IMR-90 (cell line): ENCODE measurements at regions not wholly inside any gene's neighbourhood (a gene's known extent, or its start where the extent isn't known, plus 50 kb on each side); places are given as distances from the start of the nearest gene placed in this dataset.

Experiments
- ATAC-seq: fragments of 200-7000 bp; cut with Tn5 transposase; 2 replicates; pipeline ENCODE4 v1.9.1; 2020; ENCODE audit warnings: low read depth, mild to moderate bottlenecking, moderate library complexity
- BruUV-seq: library from RNA; stranded (reverse); fragments of 400-500 nt; replicated peaks from 2 replicates; lab custom pipeline; 2021; lab: Mats Ljungman, UMichigan
- CTCF ChIA-PET: fragments of 300-600 bp; formaldehyde crosslinking; extraction: SDS; loops from one replicate; lab custom pipeline; 2021; ENCODE audit warnings: antibody characterized with exemption; lab: Yijun Ruan, JAX
- POLR2A ChIA-PET: fragments of 300-600 bp; sonication (Branson Sonifier 250); formaldehyde crosslinking; loops from one replicate; lab custom pipeline; 2022; ENCODE audit warnings: antibody characterized with exemption; ENCODE audit not compliant: unreplicated experiment; lab: Charles Lee
- DNase-seq: peaks from one replicate; pipeline ENCODE4 v3.0.0; 2013
- H2AFZ ChIP-seq: replicated peaks from 2 replicates; pipeline ENCODE3; 2013; ENCODE audit warnings: low read length, mild to moderate bottlenecking; ENCODE audit not compliant: poor library complexity
- H2AK5ac ChIP-seq: 2 replicates; pipeline ENCODE4 v1.6.1; 2013; ENCODE audit warnings: low read depth, low read length, inconsistent platforms
- H2AK9ac ChIP-seq: replicated peaks from 2 replicates; pipeline ENCODE3; 2013; ENCODE audit warnings: mild to moderate bottlenecking, low read depth, low read length, moderate library complexity; ENCODE audit not compliant: poor library complexity
- H2BK120ac ChIP-seq: 2 replicates; pipeline ENCODE4 v1.6.1; 2013; ENCODE audit warnings: low read depth, low read length, inconsistent platforms
- H2BK15ac ChIP-seq: 3 replicates; pipeline ENCODE4 v1.6.1; 2013; ENCODE audit warnings: low read depth, low read length, inconsistent platforms
- H2BK20ac ChIP-seq: 2 replicates; pipeline ENCODE4 v1.6.1; 2013; ENCODE audit warnings: low read depth, mild to moderate bottlenecking, inconsistent platforms, low read length, moderate library complexity
- H2BK5ac ChIP-seq: 2 replicates; pipeline ENCODE4 v1.6.1; 2013; ENCODE audit warnings: mild to moderate bottlenecking, low read depth, low read length, inconsistent platforms; ENCODE audit not compliant: poor library complexity, severe bottlenecking
- H3K14ac ChIP-seq: replicated peaks from 2 replicates; pipeline ENCODE4 v1.6.1; 2013; ENCODE audit warnings: low read depth, low read length, inconsistent platforms
- H3K18ac ChIP-seq: 2 replicates; pipeline ENCODE4 v1.6.1; 2013; ENCODE audit warnings: low read depth, low read length, control low read depth
- H3K23ac ChIP-seq: 2 replicates; pipeline ENCODE4 v1.6.1; 2013; ENCODE audit warnings: low read depth, low read length, inconsistent platforms
- H3K27ac ChIP-seq: 2 replicates; pipeline ENCODE4 v1.5.1; 2013; ENCODE audit warnings: mild to moderate bottlenecking, control low read depth, low read length; ENCODE audit not compliant: insufficient read depth
- H3K27me3 ChIP-seq: 2 replicates; pipeline ENCODE4 v1.6.1; 2013; ENCODE audit warnings: low read length; ENCODE audit not compliant: control insufficient read depth, insufficient read depth
- H3K36me3 ChIP-seq: 2 replicates; pipeline ENCODE4 v1.6.1; 2013; ENCODE audit warnings: low read length, mixed read lengths; ENCODE audit not compliant: control insufficient read depth, insufficient read depth
- H3K4ac ChIP-seq: 2 replicates; pipeline ENCODE4 v1.6.1; 2013; ENCODE audit warnings: low read depth, low read length, inconsistent platforms
- H3K4me1 ChIP-seq: 2 replicates; pipeline ENCODE4 v1.6.1; 2013; ENCODE audit warnings: low read length, mixed read lengths; ENCODE audit not compliant: control insufficient read depth, insufficient read depth
- H3K4me2 ChIP-seq: 2 replicates; pipeline ENCODE4 v1.6.1; 2013; ENCODE audit warnings: low read depth, mild to moderate bottlenecking, control low read depth, low read length, moderate library complexity
- H3K4me3 ChIP-seq: 2 replicates; pipeline ENCODE4 v1.5.1; 2013; ENCODE audit warnings: low read depth, mild to moderate bottlenecking, control low read depth, low read length, moderate library complexity; ENCODE audit not compliant: insufficient read depth
- H3K56ac ChIP-seq: 2 replicates; pipeline ENCODE4 v1.6.1; 2013; ENCODE audit warnings: low read length, inconsistent platforms; ENCODE audit not compliant: insufficient read depth; ENCODE audit errors: extremely low read depth
- H3K79me1 ChIP-seq, 2 experiments: 2 replicates each; pipeline ENCODE4 v1.6.1; 2013; ENCODE audit warnings: low read length in 2 of 2, inconsistent platforms in 1 of 2, low read depth in 1 of 2
- H3K9ac ChIP-seq: 2 replicates; pipeline ENCODE4 v1.6.1; 2013; ENCODE audit warnings: low read depth, low read length, control low read depth
- H3K9me1 ChIP-seq: 2 replicates; pipeline ENCODE4 v1.6.1; 2013; ENCODE audit warnings: low read length, inconsistent platforms; ENCODE audit not compliant: insufficient read depth
- H3K9me3 ChIP-seq: 2 replicates; pipeline ENCODE4 v1.6.1; 2013; ENCODE audit warnings: low read length; ENCODE audit not compliant: control insufficient read depth, insufficient read depth
- H4K20me1 ChIP-seq: 2 replicates; pipeline ENCODE4 v1.6.1; 2013; ENCODE audit warnings: low read length, inconsistent platforms; ENCODE audit not compliant: insufficient read depth
- H4K5ac ChIP-seq: 2 replicates; pipeline ENCODE4 v1.6.1; 2013; ENCODE audit warnings: mild to moderate bottlenecking, low read depth, low read length, control low read depth
- H4K8ac ChIP-seq, 2 experiments: 2 replicates each; pipeline ENCODE4 v1.6.1; 2013; ENCODE audit warnings: low read depth in 2 of 2, low read length in 2 of 2, control low read depth in 1 of 2, inconsistent platforms in 1 of 2
- H4K91ac ChIP-seq: 2 replicates; pipeline ENCODE4 v1.6.1; 2013; ENCODE audit warnings: low read depth, low read length, inconsistent platforms; ENCODE audit not compliant: insufficient read depth
- CEBPB ChIP-seq: IDR thresholded peaks from 2 replicates; pipeline ENCODE4 v1.6.1; 2012; ENCODE audit warnings: low read depth, low read length, improper control_type of control experiment
- FOS ChIP-seq: fragments of 150-350 bp; IDR thresholded peaks from 2 replicates; pipeline ENCODE4 v1.6.1; 2016; ENCODE audit warnings: low read depth, low read length
- MAFK ChIP-seq: IDR thresholded peaks from 2 replicates; pipeline ENCODE4 v1.6.1; 2012; ENCODE audit warnings: low read depth, low read length, improper control_type of control experiment
- MXI1 ChIP-seq: IDR thresholded peaks from 2 replicates; pipeline ENCODE4 v1.6.1; 2012; ENCODE audit warnings: low read depth, mild to moderate bottlenecking, low read length, moderate library complexity, borderline replicate concordance
- RAD21 ChIP-seq: IDR thresholded peaks from 2 replicates; pipeline ENCODE4 v1.6.1; 2012; ENCODE audit warnings: low read length, improper control_type of control experiment
- RCOR1 ChIP-seq: IDR thresholded peaks from 2 replicates; pipeline ENCODE4 v1.6.1; 2012; ENCODE audit warnings: mild to moderate bottlenecking, low read length, improper control_type of control experiment; ENCODE audit not compliant: insufficient replicate concordance
- RFX5 ChIP-seq: IDR thresholded peaks from 2 replicates; pipeline ENCODE4 v1.8.0; 2012; ENCODE audit warnings: low read depth, mild to moderate bottlenecking, low read length, moderate library complexity
- SMC3 ChIP-seq: fragments of 150-350 bp; IDR thresholded peaks from 2 replicates; pipeline ENCODE4 v1.6.1; 2016; ENCODE audit warnings: low read depth, mild to moderate bottlenecking, antibody characterized with exemption, low read length, moderate library complexity
- WGBS, 2 experiments: methylation state at CpG; one replicate each; pipeline versions ENCODE4 v1.1.5 to v1.1.7; 2013; ENCODE audit warnings: missing lambda C conversion rate in 2 of 2; ENCODE audit not compliant: insufficient read length in 1 of 2; ENCODE audit errors: extremely low coverage in 2 of 2; 5-methylcytosine and 5-hydroxymethylcytosine counted together
- dilution Hi-C: fragments of 300-500 bp; cut with HindIII; formaldehyde crosslinking; loops from one replicate; pipeline ENCODE4 v1.14.3; 2018; ENCODE audit warnings: low sequenced_read_pairs; ENCODE audit not compliant: unreplicated experiment
- in situ Hi-C: fragments of 300-500 bp; cut with MboI; formaldehyde crosslinking; loops from 3 replicates; pipeline ENCODE4 v1.14.3; 2019; ENCODE audit warnings: low sequenced_read_pairs, inconsistent platforms, mixed read lengths
- intact Hi-C: fragments of 100-400 bp; cut with micrococcal nuclease; formaldehyde crosslinking; loops from 2 replicates; pipeline ENCODE4 v1.10.0; 2022
- TF ChIP-seq, protein P1 (sequence below): fragments of 150-350 bp; IDR thresholded peaks from 2 replicates; pipeline ENCODE4 v1.6.1; 2016; ENCODE audit warnings: low read depth, mild to moderate bottlenecking, low read length, moderate library complexity, borderline replicate concordance
- TF ChIP-seq, protein P2 (sequence below): fragments of 150-350 bp; IDR thresholded peaks from 2 replicates; pipeline ENCODE4 v1.6.1; 2017; ENCODE audit warnings: mild to moderate bottlenecking, antibody characterized with exemption, low read length, low read depth
- TF ChIP-seq, protein P3 (sequence below): conservative IDR thresholded peaks from 2 replicates; pipeline ENCODE4 v1.5.1; 2012; ENCODE audit warnings: mild to moderate bottlenecking, low read depth, low read length, improper control_type of control experiment

DNA sequence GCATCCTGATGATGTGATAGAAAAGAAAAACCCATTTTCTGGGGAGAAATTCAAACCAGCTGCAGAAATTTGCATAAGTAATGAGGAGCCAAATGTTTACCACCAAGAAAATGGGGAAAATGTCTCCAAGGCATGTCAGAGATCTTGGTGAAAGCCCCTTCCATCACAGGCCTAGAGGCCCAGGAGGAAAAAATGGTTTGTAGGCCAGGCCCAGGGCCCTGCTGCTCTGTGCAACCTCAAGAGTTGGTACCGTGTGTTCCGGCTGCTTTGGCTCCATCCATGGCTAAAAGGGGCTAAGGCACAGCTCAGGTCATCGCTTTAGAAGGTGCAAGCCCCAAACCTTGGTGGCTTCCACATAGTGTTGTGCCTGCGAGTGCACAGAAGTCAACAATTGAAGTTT, 543.1 kb downstream of the ZNF608 start:
- Histone ChIP-seq H3K23ac (no peak overlapping the region), H4K91ac (no peak overlapping the region), H3K18ac (no peak overlapping the region), H4K8ac (no peak overlapping the region), H3K14ac (no peak overlapping the region), H2BK5ac (no peak overlapping the region), H3K4me1 (no peaks in the 10 kb centered on the region), H3K9me3 (peaks cover 7% of the 10 kb centered on the region; the same call in 1 of the 2 replicates), H3K9me1 (no peaks in the 10 kb centered on the region), H2AK5ac (no peak overlapping the region), H3K4me3 (no peak overlapping the region), H4K5ac (no peak overlapping the region), H4K20me1 (no peaks in the 10 kb centered on the region), H2AK9ac (no peak overlapping the region), H3K27me3 (no peaks in the 10 kb centered on the region), H3K9ac (no peak overlapping the region), H3K36me3 (no peaks in the 10 kb centered on the region), H2AFZ (no peak overlapping the region), H2BK20ac (no peak overlapping the region), H2BK120ac (no peak overlapping the region), H3K4me2 (no peak overlapping the region), H3K27ac (no peak overlapping the region), H2BK15ac (no peak overlapping the region), H3K56ac (no peak overlapping the region), H3K4ac (no peak overlapping the region), H3K79me1 (no peaks in the 10 kb centered on the region)
- ATAC-seq = no peak
- in situ Hi-C loops (no loop called here), intact Hi-C loops (no loop called here), dilution Hi-C loops (no loop called here)
- BruUV-seq = no TSS peak
- ChIA-PET POLR2A (no interaction called here), CTCF (no interaction called here)
- 100% methylated on average over 3 of the region's 4 CpGs; no CpG with 5 or more reads in 1 of the 2 experiments for WGBS, 2 experiments
- DNase-seq = no peak
- TF ChIP-seq SMC3 (no peak), MAFK (no peak), FOS (no peak), RCOR1 (no peak), RAD21 (no peak), CEBPB (no peak), MXI1 (no peak), RFX5 (no peak)
- TF ChIP-seq, protein P1, sequence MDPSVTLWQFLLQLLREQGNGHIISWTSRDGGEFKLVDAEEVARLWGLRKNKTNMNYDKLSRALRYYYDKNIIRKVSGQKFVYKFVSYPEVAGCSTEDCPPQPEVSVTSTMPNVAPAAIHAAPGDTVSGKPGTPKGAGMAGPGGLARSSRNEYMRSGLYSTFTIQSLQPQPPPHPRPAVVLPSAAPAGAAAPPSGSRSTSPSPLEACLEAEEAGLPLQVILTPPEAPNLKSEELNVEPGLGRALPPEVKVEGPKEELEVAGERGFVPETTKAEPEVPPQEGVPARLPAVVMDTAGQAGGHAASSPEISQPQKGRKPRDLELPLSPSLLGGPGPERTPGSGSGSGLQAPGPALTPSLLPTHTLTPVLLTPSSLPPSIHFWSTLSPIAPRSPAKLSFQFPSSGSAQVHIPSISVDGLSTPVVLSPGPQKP = no peak
- TF ChIP-seq, protein P2, sequence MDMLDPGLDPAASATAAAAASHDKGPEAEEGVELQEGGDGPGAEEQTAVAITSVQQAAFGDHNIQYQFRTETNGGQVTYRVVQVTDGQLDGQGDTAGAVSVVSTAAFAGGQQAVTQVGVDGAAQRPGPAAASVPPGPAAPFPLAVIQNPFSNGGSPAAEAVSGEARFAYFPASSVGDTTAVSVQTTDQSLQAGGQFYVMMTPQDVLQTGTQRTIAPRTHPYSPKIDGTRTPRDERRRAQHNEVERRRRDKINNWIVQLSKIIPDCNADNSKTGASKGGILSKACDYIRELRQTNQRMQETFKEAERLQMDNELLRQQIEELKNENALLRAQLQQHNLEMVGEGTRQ = no peak
- TF ChIP-seq, protein P3, sequence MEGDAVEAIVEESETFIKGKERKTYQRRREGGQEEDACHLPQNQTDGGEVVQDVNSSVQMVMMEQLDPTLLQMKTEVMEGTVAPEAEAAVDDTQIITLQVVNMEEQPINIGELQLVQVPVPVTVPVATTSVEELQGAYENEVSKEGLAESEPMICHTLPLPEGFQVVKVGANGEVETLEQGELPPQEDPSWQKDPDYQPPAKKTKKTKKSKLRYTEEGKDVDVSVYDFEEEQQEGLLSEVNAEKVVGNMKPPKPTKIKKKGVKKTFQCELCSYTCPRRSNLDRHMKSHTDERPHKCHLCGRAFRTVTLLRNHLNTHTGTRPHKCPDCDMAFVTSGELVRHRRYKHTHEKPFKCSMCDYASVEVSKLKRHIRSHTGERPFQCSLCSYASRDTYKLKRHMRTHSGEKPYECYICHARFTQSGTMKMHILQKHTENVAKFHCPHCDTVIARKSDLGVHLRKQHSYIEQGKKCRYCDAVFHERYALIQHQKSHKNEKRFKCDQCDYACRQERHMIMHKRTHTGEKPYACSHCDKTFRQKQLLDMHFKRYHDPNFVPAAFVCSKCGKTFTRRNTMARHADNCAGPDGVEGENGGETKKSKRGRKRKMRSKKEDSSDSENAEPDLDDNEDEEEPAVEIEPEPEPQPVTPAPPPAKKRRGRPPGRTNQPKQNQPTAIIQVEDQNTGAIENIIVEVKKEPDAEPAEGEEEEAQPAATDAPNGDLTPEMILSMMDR = no peak
